ENCODE measurements at regions not wholly inside any gene's neighbourhood (a gene's known extent, or its start where the extent isn't known, plus 50 kb on each side); places are given as distances from the start of the nearest gene placed in this dataset.
A peak's percentile ranks its signal among the peaks of the same experiment; 100 is the strongest.

- Mint-ChIP-seq H3K27me3 (ENCODE audit: low read depth, unreplicated experiment) (no peaks in the 10 kb centered on the region), H3K4me1 (ENCODE audit: low read depth, unreplicated experiment) (peaks cover 26% of the 10 kb centered on the region), H3K27ac (ENCODE audit: unreplicated experiment) (no peak overlapping the region), H3K9me3 (ENCODE audit: unreplicated experiment) (no peaks in the 10 kb centered on the region), H3K36me3 (ENCODE audit: low read depth, unreplicated experiment) (no peaks in the 10 kb centered on the region), H3K4me3 (ENCODE audit: unreplicated experiment) (no peak overlapping the region)
- H3K9me3 ChIP-seq (ENCODE audit: insufficient read depth, low read depth, low read length) = no peaks in the 10 kb centered on the region
- no peaks in the 10 kb centered on the region for H3K27me3 ChIP-seq (ENCODE audit: insufficient read depth, low read length)
- no peaks in the 10 kb centered on the region for H4K20me1 ChIP-seq (ENCODE audit: insufficient read depth, low read length)
- no peaks in the 10 kb centered on the region for H3K36me3 ChIP-seq (ENCODE audit: insufficient read depth, low read length)
- peak overlapping the region; percentile 32 for H3K4me2 ChIP-seq (ENCODE audit: low read length)
- no peak overlapping the region for H3K4me3 ChIP-seq (ENCODE audit: insufficient read depth, low read depth, low read length)
- no peaks in the 10 kb centered on the region for H3K79me2 ChIP-seq (ENCODE audit: insufficient read depth, low read length)
- FAIRE-seq (peak; percentile 41), DNase-seq (ENCODE audit: low read depth) (peak; percentile 45)
- H3K9ac ChIP-seq (ENCODE audit: low read length) = no peak overlapping the region
- peaks cover 3% of the 10 kb centered on the region for H3K4me1 ChIP-seq (ENCODE audit: insufficient read depth, low read length)
- H3K27ac ChIP-seq (ENCODE audit: low read depth, low read length) = peak overlapping the region; percentile 0
- H2AFZ ChIP-seq (ENCODE audit: low read depth, low read length) = no peak overlapping the region
- TF ChIP-seq EZH2 (IDR thresholded peaks at IDR 0.05; ENCODE audit: insufficient read depth, low read length) = no peak
- no peak for TF ChIP-seq CTCF (IDR thresholded peaks at IDR 0.05; ENCODE audit: insufficient read depth, low read depth, low read length)
These were observed 377.4 kb downstream of the CD109 start for GRCh38 chr6:74073429-74073828.

DNA sequence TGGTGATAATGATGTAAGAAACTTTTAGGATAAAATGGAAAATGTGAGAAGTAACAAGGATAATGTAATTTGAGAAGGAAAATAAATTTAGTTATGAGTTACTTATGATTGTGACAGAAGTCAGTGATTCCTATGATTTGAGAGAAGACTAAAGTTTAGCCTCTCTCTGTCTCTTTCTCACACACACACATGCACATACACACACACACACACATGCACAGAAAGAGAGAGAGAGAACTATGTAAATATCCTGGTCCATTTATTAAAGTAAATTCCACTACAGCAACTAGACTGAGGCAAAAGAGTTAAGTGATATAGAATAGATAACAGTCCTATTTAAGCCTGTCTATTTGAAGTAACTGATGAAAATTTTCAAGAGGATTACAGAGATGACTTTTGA is 375.2 kb downstream of the CD109 start:
- Mint-ChIP-seq H3K27me3 (ENCODE audit: low read depth, unreplicated experiment) (no peaks in the 10 kb centered on the region), H3K4me1 (ENCODE audit: low read depth, unreplicated experiment) (peaks cover 32% of the 10 kb centered on the region), H3K4me3 (ENCODE audit: unreplicated experiment) (no peak overlapping the region), H3K36me3 (ENCODE audit: low read depth, unreplicated experiment) (no peaks in the 10 kb centered on the region), H3K27ac (ENCODE audit: unreplicated experiment) (no peak overlapping the region), H3K9me3 (ENCODE audit: unreplicated experiment) (no peaks in the 10 kb centered on the region)
- Histone ChIP-seq H3K9me3 (ENCODE audit: insufficient read depth, low read depth, low read length) (no peaks in the 10 kb centered on the region), H3K27ac (ENCODE audit: low read depth, low read length) (no peak overlapping the region), H3K4me3 (ENCODE audit: insufficient read depth, low read depth, low read length) (no peak overlapping the region), H4K20me1 (ENCODE audit: insufficient read depth, low read length) (no peaks in the 10 kb centered on the region), H3K27me3 (ENCODE audit: insufficient read depth, low read length) (no peaks in the 10 kb centered on the region), H3K36me3 (ENCODE audit: insufficient read depth, low read length) (no peaks in the 10 kb centered on the region), H2AFZ (ENCODE audit: low read depth, low read length) (no peak overlapping the region), H3K4me1 (ENCODE audit: insufficient read depth, low read length) (peaks cover 6% of the 10 kb centered on the region), H3K9ac (ENCODE audit: low read length) (no peak overlapping the region), H3K4me2 (ENCODE audit: low read length) (no peak overlapping the region), H3K79me2 (ENCODE audit: insufficient read depth, low read length) (no peaks in the 10 kb centered on the region)
- DNase-seq (ENCODE audit: low read depth) = no peak
- FAIRE-seq = no peak
- no peak for TF ChIP-seq CTCF (IDR thresholded peaks at IDR 0.05; ENCODE audit: insufficient read depth, low read depth, low read length)
- no peak for TF ChIP-seq EZH2 (IDR thresholded peaks at IDR 0.05; ENCODE audit: insufficient read depth, low read length)

GRCh38 chr6:74070711-74071110 is 374.7 kb downstream of the CD109 start:
- H3K36me3 Mint-ChIP-seq (ENCODE audit: low read depth, unreplicated experiment) = no peaks in the 10 kb centered on the region
- no peaks in the 10 kb centered on the region for H3K9me3 ChIP-seq (ENCODE audit: insufficient read depth, low read depth, low read length)
- no peak overlapping the region for H3K4me3 ChIP-seq (ENCODE audit: insufficient read depth, low read depth, low read length)
- H3K9ac ChIP-seq (ENCODE audit: low read length) = no peak overlapping the region
- H3K4me3 Mint-ChIP-seq (ENCODE audit: unreplicated experiment) = no peak overlapping the region
- no peak overlapping the region for H2AFZ ChIP-seq (ENCODE audit: low read depth, low read length)
- no peak overlapping the region for H3K27ac Mint-ChIP-seq (ENCODE audit: unreplicated experiment)
- no peaks in the 10 kb centered on the region for H3K9me3 Mint-ChIP-seq (ENCODE audit: unreplicated experiment)
- H3K27ac ChIP-seq (ENCODE audit: low read depth, low read length) = no peak overlapping the region
- DNase-seq (ENCODE audit: low read depth) (no peak), FAIRE-seq (no peak)
- H3K79me2 ChIP-seq (ENCODE audit: insufficient read depth, low read length) = no peaks in the 10 kb centered on the region
- peaks cover 7% of the 10 kb centered on the region for H3K4me1 ChIP-seq (ENCODE audit: insufficient read depth, low read length)
- no peaks in the 10 kb centered on the region for H4K20me1 ChIP-seq (ENCODE audit: insufficient read depth, low read length)
- H3K27me3 ChIP-seq (ENCODE audit: insufficient read depth, low read length) = no peaks in the 10 kb centered on the region
- TF ChIP-seq EZH2 (IDR thresholded peaks at IDR 0.05; ENCODE audit: insufficient read depth, low read length) (no peak), CTCF (IDR thresholded peaks at IDR 0.05; ENCODE audit: insufficient read depth, low read depth, low read length) (no peak)
- no peaks in the 10 kb centered on the region for H3K27me3 Mint-ChIP-seq (ENCODE audit: low read depth, unreplicated experiment)
- H3K4me2 ChIP-seq (ENCODE audit: low read length) = no peak overlapping the region
- H3K36me3 ChIP-seq (ENCODE audit: insufficient read depth, low read length) = no peaks in the 10 kb centered on the region
- H3K4me1 Mint-ChIP-seq (ENCODE audit: low read depth, unreplicated experiment) = peaks cover 32% of the 10 kb centered on the region

All from astrocyte (in vitro differentiated cells and primary cell).